HepG2 (cell line): ENCODE measurements at regions not wholly inside any gene's neighbourhood (a gene's known extent, or its start where the extent isn't known, plus 50 kb on each side); places are given as distances from the start of the nearest gene placed in this dataset.

Experiments used
- ATAC-seq: fragments of 200-7000 bp; cut with Tn5 transposase; 3 replicates; pipeline ENCODE4 v1.9.1; 2020; ENCODE audit warnings: mild to moderate bottlenecking, moderate library complexity
- BruUV-seq: library from RNA; stranded (reverse); fragments of 400-500 nt; replicated peaks from 2 replicates; lab custom pipeline; 2021; lab: Mats Ljungman, UMichigan
- CTCF ChIA-PET: fragments of 300-600 bp; formaldehyde crosslinking; extraction: SDS; loops from one replicate; lab custom pipeline; 2021; ENCODE audit warnings: low total read pairs, inconsistent platforms, low intra/inter-chr PET ratio; lab: Yijun Ruan, JAX
- POLR2A ChIA-PET: fragments of 350-600 bp; sonication (Branson Sonifier 250); formaldehyde crosslinking; loops from one replicate; lab custom pipeline; 2020; ENCODE audit warnings: antibody characterized with exemption, inconsistent platforms; lab: Yijun Ruan, JAX
- DNase-seq: peaks from one replicate; pipeline ENCODE4 v3.0.0-alpha.2; 2015; ENCODE audit warnings: low spot score
- FAIRE-seq: peaks from 3 replicates; lab custom pipeline; 2011; peaks lifted over from hg19 to GRCh38; lab: Jason Lieb, UNC
- H2AFZ ChIP-seq: one replicate; pipeline ENCODE4 v1.6.1; 2011; ENCODE audit warnings: low read length, inconsistent platforms
- H3K27ac ChIP-seq: fragments of 300-600 bp; 3 replicates; pipeline ENCODE4 v1.8.0; 2011; ENCODE audit warnings: mixed run types, mild to moderate bottlenecking, mixed read lengths, low read length, inconsistent platforms; ENCODE audit not compliant: insufficient read depth; ENCODE audit errors: extremely low read length
- H3K27me3 ChIP-seq, 2 experiments: fragments of 200-600 bp in 1 of 2; 2 replicates in 1 of 2; 3 replicates in 1 of 2; pipeline versions ENCODE4 v1.6.0 to v1.8.0; 2011; ENCODE audit warnings: low read length in 2 of 2, mild to moderate bottlenecking in 2 of 2, moderate library complexity in 2 of 2, inconsistent platforms in 1 of 2; ENCODE audit not compliant: insufficient read depth in 2 of 2, control insufficient read depth in 1 of 2
- H3K36me3 ChIP-seq, 2 experiments: fragments of 200-600 bp in 1 of 2; replicated peaks in 1 of 2; 2 replicates in 1 of 2; 3 replicates in 1 of 2; pipeline versions ENCODE4 v1.5.1 to v1.8.0; 2011; ENCODE audit warnings: low read length in 2 of 2, inconsistent platforms in 1 of 2; ENCODE audit not compliant: insufficient read depth in 2 of 2, control insufficient read depth in 1 of 2
- H3K4me1 ChIP-seq: 2 replicates; pipeline ENCODE4 v1.5.1; 2012; ENCODE audit warnings: low read length, inconsistent platforms; ENCODE audit not compliant: insufficient read depth
- H3K4me2 ChIP-seq: 2 replicates; pipeline ENCODE4 v1.6.0; 2011; ENCODE audit warnings: low read depth, low read length, inconsistent platforms
- H3K4me3 ChIP-seq, 3 experiments: fragments of 200-600 bp in 1 of 3; sonication (generic), shearing (Covaris generic) in 1 of 3; replicated peaks in 1 of 3; 2 replicates each; pipeline ENCODE4 v1.5.1; 2011 to 2016; ENCODE audit warnings: low read length in 3 of 3, inconsistent platforms in 2 of 3, low read depth in 2 of 3, mild to moderate bottlenecking in 2 of 3, control low read depth in 1 of 3, mixed read lengths in 1 of 3; ENCODE audit not compliant: insufficient read depth in 1 of 3
- H3K79me2 ChIP-seq: one replicate; pipeline ENCODE4 v1.6.1; 2011; ENCODE audit warnings: low read length, inconsistent platforms; ENCODE audit not compliant: insufficient read depth
- H3K9ac ChIP-seq: 2 replicates; pipeline ENCODE4 v1.6.0; 2011; ENCODE audit warnings: mild to moderate bottlenecking, low read depth, low read length, inconsistent platforms; ENCODE audit not compliant: insufficient read depth
- H3K9me3 ChIP-seq: 2 replicates; pipeline ENCODE4 v1.5.1; 2012; ENCODE audit warnings: mild to moderate bottlenecking, low read length
- H4K20me1 ChIP-seq: 2 replicates; pipeline ENCODE4 v1.6.0; 2011; ENCODE audit warnings: inconsistent platforms, mild to moderate bottlenecking, low read length, moderate library complexity; ENCODE audit not compliant: insufficient read depth
- BRCA1 ChIP-seq: sonication (generic); formaldehyde crosslinking; IDR thresholded peaks from 2 replicates; pipeline ENCODE4 v1.4.0; 2020; ENCODE audit warnings: missing genetic modification reagents
- CREBL2 ChIP-seq: sonication (generic); formaldehyde crosslinking; IDR thresholded peaks from 2 replicates; pipeline ENCODE4 v1.8.1; 2023; ENCODE audit warnings: missing genetic modification reagents, mild to moderate bottlenecking, borderline replicate concordance
- IKZF5 ChIP-seq: IDR thresholded peaks from 2 replicates; pipeline ENCODE4 v1.6.1; 2018; ENCODE audit warnings: missing genetic modification reagents, mild to moderate bottlenecking, missing compliant biosample characterization
- KDM5A ChIP-seq: fragments of 200-600 bp; sonication (generic); IDR thresholded peaks from 2 replicates; pipeline ENCODE4 v1.7.0; 2018; ENCODE audit warnings: antibody characterized with exemption, mild to moderate bottlenecking, low read length, borderline replicate concordance
- MAFG ChIP-seq: sonication (generic); formaldehyde crosslinking; IDR thresholded peaks from 2 replicates; pipeline ENCODE4 v1.5.1; 2020; ENCODE audit warnings: mild to moderate bottlenecking, missing genetic modification reagents
- NR2F6 ChIP-seq, 2 experiments: IDR thresholded peaks; 2 replicates each; pipeline ENCODE4 v1.6.1; 2016; ENCODE audit warnings: antibody characterized with exemption in 1 of 2, mild to moderate bottlenecking in 1 of 2
- ONECUT2 ChIP-seq: sonication (generic); formaldehyde crosslinking; IDR thresholded peaks from 2 replicates; pipeline ENCODE4 v1.4.0; 2020; ENCODE audit warnings: missing genetic modification reagents
- ZBTB4 ChIP-seq: sonication (generic); formaldehyde crosslinking; IDR thresholded peaks from 2 replicates; pipeline ENCODE4 v1.4.0; 2020; ENCODE audit warnings: missing genetic modification reagents, mild to moderate bottlenecking, borderline replicate concordance
- ZNF792 ChIP-seq: IDR thresholded peaks from 2 replicates; pipeline ENCODE4 v1.6.1; 2016
- WGBS: methylation state at CpG from one replicate; pipeline ENCODE4 v1.1.6; 2017; ENCODE audit warnings: low lambda C conversion rate; 5-methylcytosine and 5-hydroxymethylcytosine counted together
- in situ Hi-C: cut with HindIII; loops from 2 replicates; pipeline ENCODE4 v1.10.0; 2017; ENCODE audit warnings: low pct_unique_long_range_greater_than_20kb; ENCODE audit not compliant: extremely low pct_ligation_motif_present
- intact Hi-C: fragments of 100-400 bp; cut with micrococcal nuclease; formaldehyde crosslinking; loops from one replicate; pipeline ENCODE4 v1.10.0; 2022; ENCODE audit not compliant: unreplicated experiment
- TF ChIP-seq, protein P1 (sequence below): sonication (generic); formaldehyde crosslinking; conservative IDR thresholded peaks from 2 replicates; pipeline ENCODE4 v1.4.0; 2020; ENCODE audit warnings: missing genetic modification reagents
- TF ChIP-seq, protein P2 (sequence below): sonication (generic); formaldehyde crosslinking; IDR thresholded peaks from 2 replicates; pipeline ENCODE4 v1.4.0; 2020; ENCODE audit warnings: missing genetic modification reagents, borderline replicate concordance

GRCh38 chrX:93322110-93322509 lies 351.3 kb downstream of the NAP1L3 start:
- in situ Hi-C loops = no loop called here

More at GRCh38 chrX:93322110-93322509, 351.3 kb downstream of the NAP1L3 start:
- intact Hi-C loops = no loop called here
- ChIA-PET POLR2A (no interaction called here), CTCF (no interaction called here)
- H3K4me1 ChIP-seq = no peaks in the 10 kb centered on the region
- DNase-seq = no peak
- H3K9ac ChIP-seq = no peak overlapping the region
- TF ChIP-seq, protein P1, sequence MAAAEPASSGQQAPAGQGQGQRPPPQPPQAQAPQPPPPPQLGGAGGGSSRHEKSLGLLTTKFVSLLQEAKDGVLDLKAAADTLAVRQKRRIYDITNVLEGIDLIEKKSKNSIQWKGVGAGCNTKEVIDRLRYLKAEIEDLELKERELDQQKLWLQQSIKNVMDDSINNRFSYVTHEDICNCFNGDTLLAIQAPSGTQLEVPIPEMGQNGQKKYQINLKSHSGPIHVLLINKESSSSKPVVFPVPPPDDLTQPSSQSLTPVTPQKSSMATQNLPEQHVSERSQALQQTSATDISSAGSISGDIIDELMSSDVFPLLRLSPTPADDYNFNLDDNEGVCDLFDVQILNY (CRISPR knock-in tag) = no peak
- no peak for TF ChIP-seq MAFG (CRISPR knock-in tag)
- no peak for TF ChIP-seq IKZF5
- TF ChIP-seq KDM5A = no peak
- no peak for TF ChIP-seq CREBL2
- no peak for TF ChIP-seq ZBTB4 (CRISPR knock-in tag)
- TF ChIP-seq NR2F6 (IDR thresholded peaks at IDR 0.05) = no peak
- TF ChIP-seq NR2F6 (CRISPR knock-in tag; IDR thresholded peaks at IDR 0.05) = no peak
- no peak for TF ChIP-seq ONECUT2 (CRISPR knock-in tag)
- TF ChIP-seq, protein P2, sequence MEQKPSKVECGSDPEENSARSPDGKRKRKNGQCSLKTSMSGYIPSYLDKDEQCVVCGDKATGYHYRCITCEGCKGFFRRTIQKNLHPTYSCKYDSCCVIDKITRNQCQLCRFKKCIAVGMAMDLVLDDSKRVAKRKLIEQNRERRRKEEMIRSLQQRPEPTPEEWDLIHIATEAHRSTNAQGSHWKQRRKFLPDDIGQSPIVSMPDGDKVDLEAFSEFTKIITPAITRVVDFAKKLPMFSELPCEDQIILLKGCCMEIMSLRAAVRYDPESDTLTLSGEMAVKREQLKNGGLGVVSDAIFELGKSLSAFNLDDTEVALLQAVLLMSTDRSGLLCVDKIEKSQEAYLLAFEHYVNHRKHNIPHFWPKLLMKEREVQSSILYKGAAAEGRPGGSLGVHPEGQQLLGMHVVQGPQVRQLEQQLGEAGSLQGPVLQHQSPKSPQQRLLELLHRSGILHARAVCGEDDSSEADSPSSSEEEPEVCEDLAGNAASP = no peak
- no peak for TF ChIP-seq BRCA1
- TF ChIP-seq ZNF792 = no peak
- no peaks in the 10 kb centered on the region for H3K79me2 ChIP-seq
- no CpG with 5 or more reads among the region's 3 CpGs for WGBS
- H3K9me3 ChIP-seq = peaks cover 15% of the 10 kb centered on the region; the same call in 1 of the 2 replicates
- H2AFZ ChIP-seq = no peak overlapping the region
- no peak for ATAC-seq
- BruUV-seq = no TSS peak
- H3K4me3 ChIP-seq = no peak overlapping the region
- no peaks in the 10 kb centered on the region for H3K36me3 ChIP-seq
- no peak for FAIRE-seq
- H4K20me1 ChIP-seq = no peaks in the 10 kb centered on the region
- no peak overlapping the region for H3K4me2 ChIP-seq
- H3K27ac ChIP-seq = no peak overlapping the region
- no peaks in the 10 kb centered on the region for H3K27me3 ChIP-seq
